Limb (tissue), 2 donors: ENCODE measurements at regions not wholly inside any gene's neighbourhood (a gene's known extent, or its start where the extent isn't known, plus 50 kb on each side); places are given as distances from the start of the nearest gene placed in this dataset.
"Not testable (repeated sequence)": the region's sequence is repeated elsewhere in the genome, so short reads cannot be mapped to it uniquely, and the experiment has no call there.

Source experiments
- DNase-seq, 2 donors: peaks; one replicate each; pipeline ENCODE4 v3.0.0-alpha.2; 2016; ENCODE audit errors: extremely low spot score in 2 of 2

DNA sequence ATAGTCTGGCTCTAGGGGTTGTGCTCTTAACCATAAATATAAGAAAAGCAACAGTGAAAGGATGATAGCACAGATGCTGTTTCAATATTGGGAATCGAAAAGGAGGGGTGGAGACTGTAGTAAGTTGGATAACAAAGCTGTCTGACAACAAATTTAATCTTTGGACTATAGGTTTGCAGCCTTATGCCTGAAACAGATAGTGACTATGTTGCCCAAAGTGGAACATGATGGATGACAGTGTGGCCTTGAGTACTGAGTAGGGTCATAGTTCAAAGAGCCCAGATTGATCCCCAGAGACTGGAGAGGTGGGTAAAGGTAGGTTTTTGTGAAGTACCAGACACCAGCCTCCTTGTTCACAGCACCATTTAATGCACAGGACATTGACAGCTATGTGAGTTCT, 144.0 kb upstream of the PALMD start:
- DNase-seq, result no peak

DNA sequence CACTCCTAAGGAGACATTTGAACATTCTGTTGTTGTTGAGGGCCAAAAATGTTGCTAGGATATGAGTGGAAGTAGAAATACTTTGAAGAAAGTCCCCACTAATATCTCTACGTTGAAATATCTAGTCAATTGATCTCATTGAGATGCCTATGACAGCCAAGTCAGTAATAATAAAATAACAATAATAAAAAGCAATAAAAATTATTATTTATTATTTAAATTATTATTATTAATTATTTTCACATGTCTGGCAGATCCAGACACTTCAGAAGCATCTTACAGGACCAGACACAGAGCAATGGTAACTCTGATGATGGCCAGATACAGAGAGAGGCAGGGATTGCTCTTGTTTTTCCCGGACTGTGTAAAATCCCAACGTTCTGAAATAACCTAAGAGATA, 143.5 kb upstream of the PALMD start:
- no peak for DNase-seq

DNA sequence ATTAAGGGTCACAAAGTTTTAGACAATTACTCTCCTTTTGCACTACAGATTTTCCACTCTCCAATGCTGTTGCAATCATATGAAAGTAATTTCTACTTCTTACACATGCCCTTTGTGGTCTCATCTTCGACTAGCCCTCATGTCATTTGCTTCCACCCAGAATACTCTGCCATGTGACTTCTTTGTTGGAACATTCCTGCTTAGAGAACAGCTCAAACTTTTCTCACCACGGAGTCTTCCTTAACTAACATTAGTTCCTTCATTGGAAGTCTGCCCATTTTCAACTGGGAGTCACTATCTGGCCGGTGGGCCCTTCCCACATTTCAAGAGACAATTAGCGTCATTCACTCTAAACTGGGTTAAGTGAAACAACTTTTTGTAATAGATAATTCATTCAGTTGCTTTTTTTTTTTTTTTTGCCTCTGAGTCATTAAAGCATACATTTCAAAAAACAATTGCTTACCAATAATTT, 142.6 kb upstream of the PALMD start:
- no peak for DNase-seq

DNA sequence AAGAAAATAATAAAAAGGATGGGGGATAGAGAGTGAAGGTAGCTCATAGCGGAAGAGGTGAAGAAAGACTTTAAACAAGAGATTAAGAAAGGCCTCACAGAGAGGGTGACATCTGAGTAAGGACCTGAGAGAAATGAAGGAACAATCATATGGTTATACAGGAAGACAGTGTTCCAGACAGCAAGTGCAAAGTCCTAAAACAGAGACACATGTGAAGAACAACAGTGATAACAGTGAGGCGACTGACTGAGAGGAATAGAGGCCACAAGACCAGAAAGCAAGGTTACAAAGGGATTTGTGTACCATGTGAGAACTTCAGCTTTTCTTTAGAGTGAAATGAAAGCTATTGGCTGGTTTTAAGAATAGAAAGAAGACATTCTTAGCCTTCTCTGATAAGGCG, 141.6 kb upstream of the PALMD start:
- no peak for DNase-seq

DNA sequence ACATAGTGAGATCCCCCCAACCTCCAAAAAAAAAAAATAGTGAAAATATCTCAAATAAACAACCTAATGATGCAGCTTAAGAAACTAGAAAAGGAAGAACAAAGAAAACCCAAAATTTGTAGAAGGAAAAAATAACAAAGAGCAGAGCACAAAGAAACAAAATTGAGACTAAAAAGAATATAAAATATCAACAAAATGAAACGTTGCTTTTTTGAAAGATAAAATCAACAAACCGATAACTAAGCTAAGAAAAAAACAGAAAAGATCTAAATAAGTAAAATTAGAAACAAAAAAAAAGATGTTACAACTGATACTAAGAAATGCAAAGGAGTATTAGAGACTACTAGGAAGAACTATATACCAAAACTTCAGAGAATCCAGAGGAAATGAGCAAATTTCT, 139.3 kb upstream of the PALMD start:
- no peak for DNase-seq

DNA sequence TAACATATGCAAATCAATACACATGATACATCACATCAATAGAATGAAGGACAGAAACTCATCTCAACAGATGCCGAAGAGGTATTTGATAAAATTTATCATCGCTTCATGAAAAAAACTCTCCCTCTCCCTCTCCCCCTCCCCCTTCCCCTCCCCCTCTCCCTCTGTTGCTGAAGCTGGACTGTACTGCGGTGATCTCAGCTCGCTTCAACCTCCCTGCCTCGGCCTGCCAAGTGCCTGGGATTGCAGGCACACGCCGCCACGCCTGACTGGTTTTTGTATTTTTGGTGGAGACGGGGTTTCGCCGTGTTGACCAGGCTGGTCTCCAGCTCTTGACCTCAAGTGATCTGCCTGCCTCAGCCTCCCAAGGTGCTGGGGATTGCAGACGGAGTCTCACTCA, 138.5 kb upstream of the PALMD start:
- not testable (repeated sequence) for DNase-seq

DNA sequence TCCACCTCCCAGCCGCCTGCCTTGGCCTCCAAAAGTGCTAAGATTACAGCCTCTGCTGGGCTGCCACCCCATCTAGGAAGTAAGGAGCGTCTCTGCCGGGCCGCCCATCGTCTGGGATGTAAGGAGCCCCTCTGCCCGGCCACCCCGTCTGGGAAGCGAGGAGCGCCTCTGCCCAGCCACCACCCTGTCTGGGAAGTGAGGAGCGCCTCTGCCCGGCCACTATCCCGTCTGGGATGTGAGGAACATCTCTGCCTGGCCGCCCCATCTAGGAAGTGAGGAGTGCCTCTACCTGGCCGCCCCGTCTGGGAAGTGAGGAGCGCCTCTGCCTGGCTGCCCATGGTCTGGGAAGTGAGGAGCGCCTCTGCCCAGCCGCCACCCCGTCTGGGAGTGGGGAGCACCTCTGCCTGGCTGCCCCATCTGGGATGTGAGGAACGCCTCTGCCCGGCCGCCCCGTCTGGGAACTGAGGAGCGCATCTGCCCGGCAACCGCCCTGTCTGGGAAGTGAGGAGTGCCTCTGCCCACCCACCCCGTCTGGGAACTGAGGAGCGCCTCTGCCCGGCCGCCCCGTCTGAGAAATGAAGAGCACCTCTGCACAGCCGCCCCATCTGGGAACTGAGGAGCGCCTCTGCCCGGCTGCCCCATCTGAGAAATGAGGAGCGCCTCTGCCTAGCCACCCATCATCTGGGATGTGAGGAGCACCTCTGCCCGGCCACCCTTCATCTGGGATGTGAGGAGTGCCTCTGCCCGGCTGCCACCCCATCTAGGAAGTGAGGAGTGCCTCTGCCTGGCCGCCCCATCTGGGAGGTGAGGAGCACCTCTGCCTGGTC, 137.8 kb upstream of the PALMD start:
- no peak for DNase-seq

DNA sequence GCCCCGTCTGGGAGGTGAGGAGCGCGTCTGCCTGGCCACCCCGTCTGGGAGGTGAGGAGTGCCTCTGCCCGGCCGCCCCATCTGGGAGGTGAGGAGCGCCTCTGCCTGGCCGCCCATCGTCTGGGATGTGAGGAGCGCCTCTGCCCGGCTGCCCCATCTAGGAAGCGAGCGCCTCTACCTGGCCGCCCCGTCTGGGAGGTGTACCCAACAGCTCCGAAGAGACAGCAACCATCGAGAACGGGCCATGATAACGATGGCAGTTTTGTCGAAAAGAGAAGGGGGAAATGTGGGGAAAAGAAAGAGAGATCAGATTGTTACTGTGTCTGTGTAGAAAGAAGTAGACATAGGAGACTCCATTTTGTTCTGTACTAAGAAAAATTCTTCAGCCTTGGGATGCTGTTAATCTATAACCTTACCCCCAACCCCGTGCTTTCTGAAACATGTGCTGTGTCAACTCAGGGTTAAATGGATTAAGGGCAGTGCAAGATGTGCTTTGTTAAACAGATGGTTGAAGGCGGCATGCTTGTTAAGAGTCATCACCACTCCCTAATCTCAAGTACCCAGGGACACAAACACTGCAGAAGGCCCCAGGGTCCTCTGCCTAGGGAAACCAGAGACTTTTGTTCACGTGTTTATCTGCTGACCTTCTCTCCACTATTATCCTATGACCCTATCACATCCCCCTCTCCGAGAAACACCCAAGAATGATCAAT, 137.0 kb upstream of the PALMD start:
- DNase-seq, result not testable (repeated sequence)

DNA sequence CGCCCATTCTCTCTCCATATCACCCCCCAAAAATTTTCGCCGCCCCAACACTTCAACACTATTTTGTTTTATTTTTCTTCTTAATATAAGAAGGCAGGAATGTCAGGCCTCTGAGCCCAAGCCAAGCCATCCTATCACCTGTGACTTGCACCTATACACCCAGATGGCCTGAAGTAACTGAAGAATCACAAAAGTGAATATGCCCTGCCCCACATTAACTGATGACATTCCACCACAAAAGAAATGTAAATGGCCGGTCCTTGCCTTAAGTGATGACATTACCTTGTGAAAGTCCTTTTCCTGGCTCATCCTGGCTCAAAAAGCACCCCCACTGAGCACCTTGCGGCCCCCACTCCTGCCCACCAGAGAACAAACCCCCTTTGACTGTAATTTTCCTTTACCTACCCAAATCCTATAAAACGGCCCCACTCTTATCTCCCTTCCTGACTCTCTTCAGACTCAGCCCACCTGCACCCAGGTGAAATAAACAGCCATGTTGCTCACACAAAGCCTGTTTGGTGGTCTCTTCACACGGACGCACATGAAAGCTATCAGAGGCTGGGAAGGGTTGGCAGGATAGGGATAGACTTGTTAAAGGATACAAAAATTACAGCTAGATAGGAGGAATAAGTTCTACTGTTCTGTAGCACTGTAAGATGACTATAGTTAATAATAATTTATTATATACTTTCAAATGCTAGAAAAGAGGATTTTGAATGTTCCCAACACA, 130.9 kb upstream of the PALMD start:
- DNase-seq, result not testable (repeated sequence)

DNA sequence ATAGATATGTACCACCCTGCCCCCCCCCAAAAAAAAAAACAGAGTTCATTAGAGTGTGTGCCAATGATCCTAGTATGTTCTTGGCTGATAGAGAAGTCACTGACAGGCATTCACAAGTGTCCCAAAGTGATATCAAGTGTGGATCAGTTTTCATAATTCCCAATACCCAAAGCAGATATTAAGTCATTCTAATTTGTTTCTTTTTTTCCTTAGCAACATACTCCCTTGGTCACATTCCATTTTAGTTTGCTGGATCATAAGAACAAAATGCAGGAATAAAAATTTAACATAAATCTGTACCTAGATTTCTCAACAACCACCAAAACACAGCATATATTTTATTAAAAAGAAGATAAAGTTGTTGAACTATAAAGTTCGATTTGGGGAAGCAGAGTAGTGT, 129.8 kb upstream of the PALMD start:
- DNase-seq, result no peak

DNA sequence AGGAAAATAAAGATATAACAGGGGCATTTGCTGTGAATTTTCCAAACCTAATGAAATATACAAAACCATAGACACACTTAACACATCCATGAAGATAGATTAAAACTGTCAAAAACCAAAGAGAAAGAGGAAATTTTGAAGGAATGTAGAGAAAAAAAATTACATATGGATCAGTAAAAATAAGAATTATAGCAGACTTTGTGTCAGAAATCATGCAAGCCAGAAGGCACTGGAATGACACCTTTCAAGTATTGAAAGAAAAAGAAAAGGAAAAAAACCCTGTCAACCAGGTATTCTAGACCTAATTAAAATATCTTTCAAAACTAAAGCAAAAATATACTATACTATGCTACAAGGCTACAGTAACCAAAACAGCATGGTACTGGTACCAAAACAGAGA, 125.8 kb upstream of the PALMD start:
- DNase-seq, result no peak

DNA sequence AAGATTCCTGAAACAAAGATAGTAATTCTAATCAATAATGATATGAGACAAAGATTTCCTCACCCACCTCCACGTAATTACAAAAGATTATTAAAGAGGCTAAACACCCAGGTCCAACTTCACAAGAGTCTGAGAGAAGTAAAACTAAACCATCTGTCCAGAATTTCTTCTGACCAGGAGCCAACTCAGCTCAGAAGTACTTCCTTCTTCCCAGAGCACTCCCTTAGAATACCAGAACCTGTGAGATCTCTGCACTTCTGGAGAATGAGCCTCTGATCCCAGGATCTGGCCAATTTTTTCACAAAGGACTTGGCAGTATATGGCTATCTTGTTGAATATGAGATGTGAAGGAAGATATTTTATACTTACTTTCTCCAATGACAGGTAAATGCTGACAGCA, 120.6 kb upstream of the PALMD start:
- no peak for DNase-seq

DNA sequence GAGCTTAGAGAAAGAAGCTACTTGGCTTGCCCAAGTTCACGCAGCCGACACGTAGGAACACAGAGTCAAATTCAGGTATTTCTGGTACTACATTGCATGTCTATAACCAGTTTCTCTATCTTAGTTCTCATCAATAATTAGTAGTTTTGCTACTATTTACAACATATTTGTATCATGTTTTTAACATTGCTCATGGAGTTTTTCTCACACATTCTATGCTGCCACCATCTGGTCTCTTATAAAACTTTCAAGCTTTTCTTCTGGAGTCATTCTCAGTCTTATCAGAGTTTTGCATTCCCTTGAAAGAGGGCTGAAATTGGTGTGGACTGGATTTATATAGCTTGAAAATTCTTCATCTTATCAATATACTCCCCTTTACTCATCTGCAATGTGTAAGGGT, 118.8 kb upstream of the PALMD start:
- no peak for DNase-seq

DNA sequence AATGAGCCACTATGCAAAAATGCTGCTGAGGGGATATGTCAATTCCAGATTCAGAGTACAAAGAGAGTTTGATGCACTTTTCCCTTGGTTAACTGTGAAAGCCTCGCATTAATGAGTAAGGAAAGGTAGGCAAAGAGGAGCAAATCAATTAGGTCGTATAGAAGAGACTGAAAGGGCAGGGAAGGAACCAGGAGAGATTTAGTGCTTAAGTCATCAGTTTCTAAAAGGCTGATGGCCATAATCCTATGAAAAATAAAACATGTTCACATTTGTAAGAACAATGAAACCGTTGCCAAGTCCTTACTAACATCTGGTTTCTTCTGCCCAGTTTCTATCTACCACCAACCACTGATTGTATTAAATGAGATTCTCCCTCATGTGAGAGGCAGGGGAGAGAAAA, 118.4 kb upstream of the PALMD start:
- no peak for DNase-seq

DNA sequence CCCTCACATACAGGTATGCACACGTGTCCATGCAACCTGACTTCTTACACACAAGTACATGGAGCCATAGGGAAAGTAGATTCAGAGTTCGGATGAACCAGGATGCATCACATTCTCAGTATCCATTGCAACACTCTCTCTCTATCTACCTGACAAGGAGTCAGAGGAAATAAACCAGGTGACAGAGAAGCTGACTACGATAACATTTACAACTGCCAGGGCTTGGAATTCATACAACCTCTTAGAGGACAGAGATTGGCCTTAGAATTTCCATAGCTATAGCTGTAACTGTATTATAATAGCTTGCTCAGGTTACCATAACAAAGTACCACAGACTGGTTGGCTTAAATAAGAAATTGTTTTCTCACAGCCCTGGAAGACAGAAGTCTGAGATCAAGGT, 116.9 kb upstream of the PALMD start:
- no peak for DNase-seq

DNA sequence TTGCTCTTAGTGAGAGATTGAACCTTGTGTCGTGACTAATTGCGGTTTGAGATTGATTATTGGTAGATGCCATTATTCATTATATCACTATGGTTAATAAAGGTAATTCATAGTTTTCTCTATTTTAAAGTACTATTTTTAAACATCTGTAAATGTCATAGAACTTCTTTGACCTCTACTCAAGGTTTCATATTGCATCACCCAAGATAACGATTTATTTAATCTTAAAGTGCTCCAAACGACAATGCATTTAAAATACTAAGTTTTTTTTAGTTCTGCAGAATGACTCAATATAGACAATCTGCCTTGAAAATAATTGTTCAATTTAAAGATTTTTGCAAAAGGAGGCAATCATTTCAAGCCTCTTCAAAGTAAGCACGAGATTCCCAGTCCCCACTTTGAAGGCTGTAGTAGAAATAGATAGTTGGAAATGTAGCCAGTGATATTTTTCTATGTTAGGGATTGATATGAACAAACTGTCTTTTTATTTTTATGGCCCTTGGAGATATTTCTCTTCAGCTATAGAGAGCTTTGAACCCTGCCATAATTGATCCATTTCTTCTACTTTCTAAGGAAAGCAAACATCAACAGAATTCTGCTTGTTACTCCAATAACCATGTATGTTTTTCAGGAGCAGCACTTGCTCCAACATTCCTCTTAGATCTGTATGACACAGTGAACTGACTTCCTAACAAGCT, 114.2 kb upstream of the PALMD start:
- DNase-seq, result no peak

DNA sequence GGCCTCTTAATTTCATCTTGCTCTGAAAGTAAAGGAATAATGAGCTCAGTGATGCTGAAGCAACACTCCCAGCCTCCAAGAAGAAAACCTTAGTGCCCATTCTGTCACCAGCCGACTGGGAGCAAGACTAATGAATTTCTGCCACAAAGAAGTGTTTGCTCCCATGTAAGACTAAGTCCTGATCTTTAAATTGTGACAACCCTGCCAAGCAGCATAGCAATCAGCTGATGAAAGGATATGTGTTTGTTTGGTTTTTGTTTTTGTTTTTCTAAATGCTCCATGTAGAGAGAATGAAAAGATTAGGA, 113.7 kb upstream of the PALMD start:
- DNase-seq, result no peak

DNA sequence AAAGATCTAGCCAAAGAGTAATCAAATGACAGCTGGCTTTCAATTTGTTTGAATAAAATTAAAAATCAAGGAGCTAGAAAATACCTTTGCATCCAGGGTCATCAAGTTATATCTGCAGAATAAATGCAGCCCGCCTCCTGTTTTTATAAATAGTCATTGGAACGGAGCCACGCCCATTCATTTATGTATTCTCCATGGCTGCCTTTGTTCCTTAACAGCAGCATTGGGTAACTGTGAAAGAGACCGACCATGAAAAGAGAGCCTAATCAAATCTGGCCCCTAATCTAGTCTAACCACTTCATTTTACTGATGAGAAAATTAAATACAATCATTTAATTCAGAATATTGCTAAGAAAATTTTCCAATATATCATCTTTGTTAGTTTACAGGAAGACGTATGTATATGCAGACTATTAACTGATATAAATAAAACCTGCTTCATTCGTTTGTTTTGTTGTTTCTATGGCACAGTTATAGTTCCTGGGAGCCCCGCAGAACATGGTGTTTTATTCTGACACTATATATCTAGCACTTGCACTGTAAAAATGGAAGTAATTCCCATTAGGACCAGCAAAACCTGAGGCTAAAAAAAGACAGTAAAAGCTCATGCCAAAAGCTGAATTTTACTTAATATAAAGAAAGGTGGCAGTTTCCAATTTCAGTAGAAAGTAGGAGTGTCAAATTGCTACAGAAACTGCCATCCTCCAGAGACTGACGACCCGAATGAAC, 111.8 kb upstream of the PALMD start:
- no peak for DNase-seq

DNA sequence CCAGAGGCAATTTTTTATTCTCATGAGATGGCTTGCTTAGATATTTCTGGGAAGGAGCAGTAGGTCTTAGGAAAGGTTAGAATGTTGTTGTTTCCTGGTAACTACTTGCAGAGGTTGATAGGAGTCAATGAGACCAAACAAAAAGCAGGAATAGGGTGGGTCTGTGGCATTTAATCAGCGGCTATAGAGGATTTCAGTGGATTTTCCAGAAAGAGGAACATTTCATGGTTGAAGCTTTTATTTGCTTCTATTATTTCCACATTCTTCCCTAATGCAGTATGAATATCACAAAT, 111.3 kb upstream of the PALMD start:
- DNase-seq, result no peak

DNA sequence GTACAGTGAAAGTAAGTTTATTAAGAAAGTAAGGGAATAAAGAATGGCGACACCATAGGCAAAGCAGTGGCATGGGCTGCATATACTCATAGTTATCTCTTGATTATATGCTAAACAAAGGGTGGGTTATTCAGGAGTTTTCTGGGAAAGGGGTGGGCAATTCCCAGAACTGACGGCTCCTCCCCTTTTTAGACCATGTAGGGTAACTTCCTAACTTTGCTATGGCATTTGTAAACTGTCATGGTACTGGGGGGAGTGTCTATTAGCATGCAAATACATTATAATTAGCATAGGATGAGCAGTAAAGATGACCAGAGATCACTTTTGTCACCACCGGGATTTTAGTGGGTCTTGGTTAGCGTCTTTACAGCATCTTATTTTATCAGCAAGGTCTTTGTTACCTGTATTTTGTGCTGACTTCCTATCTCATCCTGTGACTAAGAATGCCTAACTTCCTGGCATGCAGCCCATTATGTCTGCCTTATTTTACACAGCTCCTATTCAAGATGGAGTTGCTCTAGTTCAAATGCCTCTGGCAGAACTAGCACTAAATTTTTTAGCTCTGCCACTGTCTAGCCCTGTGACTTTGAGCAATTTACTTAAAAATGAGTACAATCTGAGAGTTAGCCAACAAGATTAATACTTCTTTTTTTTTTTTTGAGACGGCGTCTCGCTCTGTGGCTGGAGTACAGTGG, 110.3 kb upstream of the PALMD start:
- no peak for DNase-seq
